Daoy (cell line): ENCODE measurements at regions not wholly inside any gene's neighbourhood (a gene's known extent, or its start where the extent isn't known, plus 50 kb on each side); places are given as distances from the start of the nearest gene placed in this dataset.

Experiments
- DNase-seq: peaks from one replicate; pipeline ENCODE4 v3.0.0-alpha.2; 2015; ENCODE audit warnings: low read depth

- DNase-seq: no peak
Observed at GRCh38 chr20:54272901-54273488, 65.1 kb downstream of the PFDN4 start.

- no peak for DNase-seq
Observed at GRCh38 chr20:54275359-54276111, 67.6 kb downstream of the PFDN4 start.

GRCh38 chr20:54276577-54277169 is 68.8 kb downstream of the PFDN4 start:
- no peak for DNase-seq

GRCh38 chr20:54278262-54278661 is 70.4 kb downstream of the PFDN4 start:
- DNase-seq: no peak

GRCh38 chr20:54282625-54283024 is 74.7 kb downstream of the PFDN4 start:
- DNase-seq: no peak

GRCh38 chr20:54283253-54283652 is 75.4 kb downstream of the PFDN4 start:
- DNase-seq: no peak

- DNase-seq: peak; percentile 20
Observed at GRCh38 chr20:54284928-54285704, 77.2 kb downstream of the PFDN4 start.

- peak; percentile 49 for DNase-seq
Observed at GRCh38 chr20:54290636-54291035, 82.7 kb downstream of the PFDN4 start.

GRCh38 chr20:54291339-54292010 is 83.6 kb downstream of the PFDN4 start:
- DNase-seq: no peak

GRCh38 chr20:54292185-54292584 is 84.3 kb downstream of the PFDN4 start:
- no peak for DNase-seq

GRCh38 chr20:54293526-54293925 is 85.6 kb downstream of the PFDN4 start:
- DNase-seq: no peak

GRCh38 chr20:54294094-54294493 is 86.2 kb downstream of the PFDN4 start:
- DNase-seq: no peak

- no peak for DNase-seq
Observed at GRCh38 chr20:54295686-54296085, 87.8 kb downstream of the PFDN4 start.

GRCh38 chr20:54305421-54305820 is 97.5 kb downstream of the PFDN4 start:
- DNase-seq: no peak

- no peak for DNase-seq
Observed at GRCh38 chr20:54306985-54307710, 99.3 kb downstream of the PFDN4 start.

GRCh38 chr20:54308804-54309203 is 100.9 kb downstream of the PFDN4 start:
- DNase-seq: no peak

GRCh38 chr20:54318892-54319291 is 111.0 kb downstream of the PFDN4 start:
- DNase-seq: no peak

GRCh38 chr20:54320148-54320607 is 112.3 kb downstream of the PFDN4 start:
- DNase-seq: no peak

- DNase-seq: no peak
Observed at GRCh38 chr20:54321352-54322087, 113.6 kb downstream of the PFDN4 start.

- no peak for DNase-seq
Observed at GRCh38 chr20:54323227-54323734, 115.4 kb downstream of the PFDN4 start.
